GM18511 (cell line): ENCODE measurements at regions not wholly inside any gene's neighbourhood (a gene's known extent, or its start where the extent isn't known, plus 50 kb on each side); places are given as distances from the start of the nearest gene placed in this dataset.
A peak's percentile ranks its signal among the peaks of the same experiment; 100 is the strongest.

Experiments
- ATAC-seq: cut with Tn5 transposase; IDR thresholded peaks from one replicate; pipeline ENCODE4 v1.9.1; 2021; ENCODE audit warnings: mild to moderate bottlenecking, moderate library complexity; ENCODE audit not compliant: unreplicated experiment

DNA sequence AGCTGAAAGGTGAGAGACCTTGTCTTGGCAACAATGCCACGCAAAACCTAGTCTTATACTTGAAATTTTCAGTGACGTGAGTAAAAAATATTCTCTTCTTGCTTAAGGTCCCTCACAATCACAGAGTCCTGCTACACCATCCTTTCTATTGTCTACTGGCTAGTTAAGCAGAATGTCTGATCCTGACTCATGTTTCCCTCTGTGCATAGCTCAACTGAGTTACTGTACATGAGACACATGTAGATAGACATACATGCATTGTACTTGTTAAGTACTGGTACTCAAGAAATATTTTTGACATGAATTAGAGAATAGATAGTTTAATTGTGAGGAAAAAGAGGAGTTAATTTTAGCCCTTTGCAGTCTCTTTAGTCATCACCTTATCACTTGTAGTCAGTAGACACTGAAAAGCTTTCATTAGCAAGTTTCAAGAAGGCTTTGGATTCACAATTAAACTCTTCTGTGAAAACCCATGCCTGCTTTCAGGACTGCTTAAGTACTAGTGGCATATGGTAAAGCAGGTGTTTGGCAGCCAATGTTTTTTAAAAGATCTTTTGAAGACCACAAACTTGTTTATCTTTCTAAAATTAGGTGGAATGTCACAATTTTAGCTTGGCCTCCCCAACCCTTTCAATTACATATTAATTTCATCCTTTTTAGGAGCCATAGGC, 158.7 kb upstream of the CCDC150 start:
- peak; percentile 56 for ATAC-seq

DNA sequence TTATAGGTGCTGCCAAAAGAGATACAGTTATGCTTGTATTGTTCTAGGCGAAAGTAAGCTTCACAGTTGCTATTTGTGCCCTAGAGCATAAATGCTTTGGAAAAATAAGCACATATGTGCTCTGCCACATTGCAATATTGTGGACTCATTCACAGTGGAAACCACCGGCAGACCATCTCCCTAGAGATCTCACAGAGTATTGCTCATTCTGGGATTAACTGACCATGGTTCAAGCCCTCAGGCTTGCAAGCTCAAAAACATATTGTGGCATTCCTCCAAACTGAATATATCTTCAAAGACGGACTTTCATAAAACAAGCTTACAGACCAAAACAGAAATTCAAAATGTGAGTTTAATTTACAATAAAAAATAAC, 158.2 kb upstream of the CCDC150 start:
- no peak for ATAC-seq

DNA sequence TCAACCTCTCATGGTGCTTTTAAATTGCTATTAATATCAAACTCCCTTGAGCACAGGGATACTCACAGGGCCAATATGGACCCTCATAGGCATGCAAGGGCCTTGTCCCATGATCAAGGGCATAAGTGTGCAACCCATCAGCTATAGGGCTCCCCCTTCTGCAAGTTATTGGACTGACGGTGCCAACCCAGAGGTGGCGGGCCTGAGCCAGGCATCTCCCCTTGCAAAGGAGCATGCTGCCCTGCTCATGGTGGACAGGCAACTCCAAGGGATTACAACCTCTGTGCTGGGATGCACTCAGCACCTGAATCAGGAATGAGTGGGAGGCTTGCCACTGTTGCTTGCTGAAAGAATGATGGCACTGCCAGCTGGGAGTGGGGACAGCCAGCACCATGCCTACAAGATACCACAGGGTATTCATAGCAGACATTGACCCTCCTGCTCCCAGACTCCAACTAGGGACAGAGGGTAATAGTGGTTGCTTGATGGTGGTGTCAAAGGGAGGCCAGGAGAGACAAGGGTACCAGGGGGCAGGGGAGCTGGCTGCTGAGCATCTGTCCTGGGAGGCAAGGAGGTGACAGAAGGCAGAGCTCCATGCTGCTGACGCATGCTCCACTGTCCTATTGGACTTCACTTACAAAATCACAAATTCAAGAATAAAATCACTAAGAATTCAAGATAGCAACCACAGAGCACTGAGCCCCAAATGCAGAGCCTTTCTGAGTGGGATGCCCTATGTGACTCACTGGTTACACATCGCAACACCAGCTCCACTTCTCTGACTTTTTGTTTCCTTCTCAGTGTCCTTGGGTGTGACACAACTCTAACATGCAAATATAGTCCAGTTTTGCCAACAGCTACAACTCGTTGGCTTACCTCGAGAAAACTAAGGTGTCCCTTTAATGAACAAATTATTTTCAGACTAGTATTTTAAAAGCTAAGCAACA, 157.1 kb upstream of the CCDC150 start:
- no peak for ATAC-seq

DNA sequence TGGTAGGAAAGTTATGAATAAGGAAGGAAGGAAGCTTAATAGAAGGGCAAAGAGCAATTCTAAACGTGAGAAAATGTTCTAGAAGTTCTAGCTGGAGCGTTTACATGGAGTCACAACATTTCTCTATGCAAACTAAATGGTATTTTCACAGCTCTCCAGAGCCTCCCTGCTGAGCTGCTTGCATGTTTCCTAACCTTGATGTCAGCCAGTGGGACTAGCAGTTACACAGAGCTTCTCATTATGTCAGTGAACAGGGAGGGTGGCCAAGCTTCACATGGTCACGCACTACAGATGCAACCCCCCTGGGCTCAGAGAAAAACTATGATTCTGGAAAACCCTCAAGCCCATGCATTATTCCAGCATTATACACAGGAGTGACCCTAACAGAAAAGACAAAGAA, 153.4 kb upstream of the CCDC150 start:
- ATAC-seq, result no peak

DNA sequence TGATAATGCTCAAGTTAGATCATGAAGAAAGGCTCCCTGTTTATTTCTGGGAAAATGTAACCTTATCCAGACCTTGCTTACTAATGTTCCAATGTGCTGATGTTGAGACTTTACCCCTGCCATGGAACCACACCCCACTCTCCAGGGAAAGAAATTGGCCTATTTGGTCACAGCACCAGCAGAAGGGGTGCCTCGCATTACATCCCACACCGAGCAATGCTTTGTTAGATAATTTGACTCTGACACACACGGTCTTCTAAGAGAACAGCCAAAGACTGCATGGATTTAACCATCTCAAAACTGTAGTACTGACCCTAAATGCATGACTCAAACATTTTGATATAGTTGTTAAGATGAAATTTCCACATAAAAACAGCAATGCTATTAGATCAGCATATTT, 152.1 kb upstream of the CCDC150 start:
- no peak for ATAC-seq

DNA sequence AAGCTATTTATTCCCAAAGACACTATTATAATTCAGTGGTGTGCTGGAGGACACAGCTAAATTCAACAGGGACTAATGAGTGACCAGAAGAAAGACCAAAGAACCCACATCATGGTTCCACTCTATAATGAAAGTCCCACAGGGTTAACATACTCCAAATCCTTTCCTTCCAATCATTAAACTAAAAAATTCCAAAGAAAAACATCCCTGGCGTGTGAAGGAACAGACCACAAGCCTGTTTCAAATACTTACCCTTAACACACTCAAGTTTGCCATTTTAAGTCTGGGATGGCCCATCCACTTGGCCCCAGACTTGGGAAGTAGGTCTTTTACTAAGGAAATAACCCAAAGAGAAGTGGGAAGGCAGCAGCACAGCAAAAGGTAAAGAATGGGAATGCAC, 150.1 kb upstream of the CCDC150 start:
- ATAC-seq, result no peak

DNA sequence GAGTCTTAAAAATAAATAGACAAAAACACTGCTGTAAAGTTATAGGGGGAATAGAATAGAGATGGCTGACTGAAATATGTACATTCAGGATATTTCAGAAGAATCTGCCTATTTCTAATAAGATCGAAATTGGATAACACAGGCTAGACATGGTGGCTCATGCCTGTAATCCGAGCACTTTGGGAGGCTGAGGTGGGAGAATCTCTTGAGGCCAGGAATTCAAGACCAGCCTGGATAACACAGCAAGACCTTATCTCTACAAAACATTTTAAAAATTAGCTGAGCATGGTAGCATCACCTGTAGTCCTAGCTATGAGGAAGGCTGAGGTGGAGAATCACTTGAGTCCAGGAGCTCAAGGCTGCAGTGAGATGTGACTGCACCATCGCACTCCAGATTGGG, 146.6 kb upstream of the CCDC150 start:
- no peak for ATAC-seq

DNA sequence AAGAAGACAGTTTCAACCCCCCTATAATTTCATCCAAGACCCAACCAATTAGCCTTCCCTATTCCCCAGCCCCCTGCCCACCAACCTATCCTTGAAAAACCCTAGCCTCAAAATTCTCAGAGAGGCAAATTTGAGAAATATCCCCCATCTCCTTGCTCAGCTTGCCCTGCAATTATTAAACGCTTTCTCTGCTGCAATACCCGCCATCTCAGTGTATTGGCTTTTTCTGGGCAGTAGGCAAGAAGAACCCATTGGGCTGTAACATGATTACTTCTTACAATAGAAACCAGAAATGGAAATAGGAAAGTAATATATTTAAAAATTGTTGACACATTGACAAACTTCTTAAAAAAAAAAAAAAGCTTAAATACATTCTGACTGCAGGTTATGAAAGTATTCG, 140.6 kb upstream of the CCDC150 start:
- no peak for ATAC-seq

DNA sequence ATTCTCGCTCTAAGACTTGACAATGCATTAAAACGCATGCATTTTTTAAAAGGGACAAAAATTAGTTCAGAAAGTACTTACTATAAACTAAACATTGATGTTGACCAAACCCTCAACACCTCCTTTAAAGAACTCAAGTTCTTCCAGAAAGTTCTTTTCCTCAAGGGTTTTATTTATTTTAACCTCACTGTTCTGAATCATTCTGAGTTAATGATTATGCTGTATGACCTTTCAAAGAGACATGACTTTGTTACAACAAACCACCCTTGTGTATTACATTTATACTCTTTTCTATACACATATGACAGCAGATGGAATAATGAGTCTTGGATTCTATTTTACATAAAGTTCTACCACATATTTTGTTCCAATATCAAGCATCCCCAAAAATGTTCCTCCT, 139.8 kb upstream of the CCDC150 start:
- ATAC-seq, result no peak

DNA sequence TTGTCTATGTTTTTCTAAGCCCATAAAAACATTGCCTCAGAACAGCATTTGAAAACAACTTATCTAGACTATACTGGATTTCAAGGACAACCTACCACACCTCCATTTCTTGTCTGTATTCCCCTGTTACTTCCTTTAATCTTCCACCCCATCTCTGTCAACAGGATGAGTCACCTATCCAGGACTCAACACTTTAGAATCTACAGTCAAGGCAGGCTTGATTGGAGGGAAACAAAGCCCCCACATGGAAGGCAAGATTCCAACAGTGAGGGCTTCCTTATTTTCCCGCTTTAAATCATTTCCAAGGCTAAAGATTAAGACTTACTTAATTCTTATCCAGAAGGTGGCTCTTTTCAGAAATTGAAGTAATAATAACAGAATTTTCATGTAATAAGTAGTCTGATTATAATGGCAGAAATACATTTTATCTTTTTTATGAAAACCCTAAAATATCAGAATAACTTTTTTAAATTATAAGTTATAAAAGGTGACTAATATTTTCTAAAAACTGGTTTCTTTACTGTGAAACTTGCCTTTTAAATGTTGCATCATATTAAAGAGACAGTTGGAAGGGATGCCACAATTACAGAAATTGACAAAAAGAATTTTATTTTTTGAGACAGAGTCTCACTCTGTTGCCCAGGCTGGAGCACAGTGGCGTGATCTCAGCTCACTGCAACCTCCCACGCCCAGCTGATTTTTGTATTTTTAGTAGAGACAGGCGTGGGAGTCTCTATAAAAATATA, 138.7 kb upstream of the CCDC150 start:
- ATAC-seq, result no peak

DNA sequence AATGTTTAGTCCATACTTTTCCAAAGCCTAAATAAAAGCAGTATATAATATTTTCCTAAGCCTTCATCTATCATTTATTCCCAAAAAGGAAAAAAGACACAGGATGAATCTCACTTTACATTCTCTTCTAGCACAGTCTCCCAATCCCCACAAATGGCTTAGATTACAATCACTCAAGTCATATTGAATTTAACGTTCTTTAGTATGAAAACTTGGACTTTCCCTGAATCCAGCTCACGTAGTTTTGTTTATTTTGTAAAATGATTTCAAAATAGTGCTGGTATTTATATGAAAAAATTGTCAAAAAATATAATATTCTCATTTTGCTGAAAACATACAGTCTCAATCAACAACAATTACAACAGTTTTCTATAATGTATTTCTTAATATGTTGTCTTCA, 137.7 kb upstream of the CCDC150 start:
- no peak for ATAC-seq

DNA sequence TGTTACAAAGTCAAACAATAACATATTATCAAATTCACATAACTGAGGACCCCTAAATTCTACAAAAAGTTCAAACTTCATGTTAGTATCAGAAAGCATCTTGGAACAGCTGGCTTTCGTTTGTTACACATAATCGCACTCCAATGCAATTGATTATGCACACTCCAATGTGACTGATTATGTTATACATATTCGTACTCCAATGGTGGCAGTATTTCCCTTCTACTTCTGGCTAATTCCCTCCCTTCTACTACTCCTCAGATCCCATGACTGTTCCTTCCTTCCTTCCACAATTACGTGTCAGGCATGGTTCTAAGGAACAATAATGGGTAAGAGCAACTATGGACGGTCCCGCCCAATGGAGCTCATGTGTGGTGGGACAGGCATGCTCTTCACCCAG, 137.1 kb upstream of the CCDC150 start:
- ATAC-seq, result no peak

DNA sequence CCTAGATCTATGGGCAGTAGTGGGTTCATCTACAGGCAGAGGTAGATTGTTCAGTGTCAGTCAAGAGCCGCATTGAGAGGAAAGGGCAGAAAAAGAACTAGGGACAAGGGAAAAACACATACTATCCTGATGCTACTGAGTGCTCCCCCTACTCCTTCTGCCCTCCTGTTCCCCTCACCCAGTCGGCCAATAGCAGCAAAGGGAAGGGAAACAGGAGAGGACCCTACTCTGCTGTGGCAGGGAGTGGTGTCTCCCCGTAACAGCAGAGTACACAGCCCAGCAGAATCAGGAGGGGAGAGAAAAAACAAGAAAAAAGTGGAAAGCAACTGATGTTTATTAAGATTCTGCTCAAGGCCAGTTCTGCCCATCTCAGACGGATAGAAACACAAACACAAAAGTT, 136.1 kb upstream of the CCDC150 start:
- no peak for ATAC-seq

DNA sequence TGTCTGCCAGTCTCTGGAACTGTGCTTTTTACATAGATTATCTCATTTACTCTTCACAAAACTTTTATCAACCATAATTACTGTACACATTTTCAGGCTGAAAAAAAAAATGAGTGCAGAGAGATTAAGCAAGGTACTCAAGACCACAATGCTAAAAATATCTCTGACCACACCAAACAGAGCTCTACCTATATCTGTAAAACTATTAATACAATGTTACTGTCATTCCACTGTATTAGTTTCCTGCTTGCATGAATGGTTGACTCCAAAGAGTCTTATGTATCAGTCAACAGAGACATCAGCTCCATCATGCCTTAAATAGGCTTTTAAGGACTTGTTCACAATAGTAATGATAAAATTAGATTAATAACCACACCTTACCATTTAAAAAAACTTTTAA, 134.7 kb upstream of the CCDC150 start:
- ATAC-seq, result peak; percentile 82

DNA sequence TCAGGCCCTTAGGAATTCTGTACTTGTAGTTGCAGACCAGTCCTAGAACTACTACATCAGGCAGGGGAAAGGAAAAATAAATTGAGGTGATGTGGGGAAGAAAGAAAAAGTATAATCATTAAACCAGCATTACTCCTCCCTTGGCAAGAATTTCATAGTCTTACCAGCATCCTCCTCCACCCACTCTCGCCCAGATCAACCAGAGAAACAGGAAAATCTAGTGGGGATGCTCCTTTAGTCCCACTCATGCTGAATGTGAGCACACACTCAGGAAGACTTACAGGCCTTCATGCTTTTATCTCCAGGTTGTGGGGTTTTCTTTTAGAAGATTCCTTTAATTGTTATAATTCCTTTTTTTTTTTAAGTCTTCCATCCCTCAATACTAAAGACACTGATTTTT, 129.3 kb upstream of the CCDC150 start:
- ATAC-seq, result no peak

DNA sequence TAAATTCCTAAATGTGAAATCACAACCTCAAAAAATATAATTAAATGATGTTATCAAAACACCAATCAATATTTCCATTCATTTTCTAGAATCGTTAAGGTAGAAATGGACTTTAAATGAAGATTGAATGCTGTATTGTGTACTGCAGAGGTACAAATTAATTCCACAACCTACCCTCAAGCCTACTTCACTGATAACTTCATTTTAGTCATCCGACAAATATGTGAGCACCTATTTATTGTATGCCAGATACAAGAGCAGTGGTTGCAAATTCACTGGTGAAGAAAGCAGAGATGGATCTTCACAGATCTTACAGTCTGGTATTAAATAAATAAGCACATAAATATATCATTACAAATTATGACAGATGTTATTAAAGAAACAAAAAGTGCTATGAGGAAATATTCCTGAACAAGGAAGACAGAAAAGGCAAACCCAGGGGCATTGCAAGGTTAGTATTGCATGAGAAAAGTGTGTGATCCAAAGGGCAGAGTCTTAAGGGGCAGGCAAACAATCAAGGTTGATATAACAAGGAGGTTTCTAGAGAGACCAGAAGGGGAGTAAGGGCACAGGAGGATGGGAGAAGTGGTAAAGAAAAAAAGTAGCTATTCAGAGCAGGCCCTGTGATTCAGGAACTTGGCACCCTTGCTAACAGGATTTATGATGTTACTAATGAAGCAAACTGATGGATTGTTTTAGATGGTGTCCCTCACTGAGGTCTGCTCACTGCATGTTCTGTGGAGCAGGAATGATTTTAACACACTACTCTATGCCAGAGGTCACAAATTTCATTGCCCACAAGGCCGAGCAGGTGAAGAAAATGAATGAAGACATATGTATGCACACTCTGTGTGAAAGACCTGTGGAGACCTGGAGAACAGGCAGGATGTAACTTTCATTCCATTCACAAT, 128.0 kb upstream of the CCDC150 start:
- no peak for ATAC-seq

DNA sequence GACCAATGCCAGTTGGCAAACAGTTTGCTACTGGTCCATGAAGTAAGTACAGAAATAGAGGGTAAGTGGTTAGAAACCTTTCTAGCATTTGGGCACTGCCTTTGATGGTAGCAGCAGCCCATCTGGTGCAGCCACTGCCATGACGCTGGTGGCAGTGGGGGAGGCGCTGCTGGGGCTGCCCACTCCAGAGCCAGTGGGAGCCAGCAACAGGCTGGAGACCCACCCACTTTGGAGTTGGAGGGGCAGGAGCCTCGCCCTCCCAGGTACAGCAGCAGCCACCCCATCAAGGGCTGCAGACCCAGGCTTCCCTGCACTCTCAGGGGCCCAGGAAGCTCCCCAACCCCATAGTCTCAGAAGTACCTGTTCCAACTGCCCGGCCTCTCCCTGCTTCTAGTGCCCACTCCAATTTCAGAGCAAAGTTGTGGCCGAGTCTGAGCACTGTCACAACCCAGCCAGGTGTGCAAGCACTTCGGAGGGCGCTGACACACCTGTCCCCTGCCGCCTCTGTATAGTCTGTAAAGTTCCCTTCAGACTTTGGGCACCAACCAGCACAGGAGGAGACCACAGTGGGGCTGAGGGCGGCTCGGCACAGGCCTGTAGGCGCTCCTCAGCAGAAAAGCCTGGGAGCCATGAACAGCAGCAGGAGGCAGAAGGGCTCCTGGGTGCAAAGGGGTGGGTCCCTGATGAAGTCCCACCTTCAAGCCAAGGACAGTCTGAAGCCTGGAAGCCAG, 125.6 kb upstream of the CCDC150 start:
- ATAC-seq, result no peak

DNA sequence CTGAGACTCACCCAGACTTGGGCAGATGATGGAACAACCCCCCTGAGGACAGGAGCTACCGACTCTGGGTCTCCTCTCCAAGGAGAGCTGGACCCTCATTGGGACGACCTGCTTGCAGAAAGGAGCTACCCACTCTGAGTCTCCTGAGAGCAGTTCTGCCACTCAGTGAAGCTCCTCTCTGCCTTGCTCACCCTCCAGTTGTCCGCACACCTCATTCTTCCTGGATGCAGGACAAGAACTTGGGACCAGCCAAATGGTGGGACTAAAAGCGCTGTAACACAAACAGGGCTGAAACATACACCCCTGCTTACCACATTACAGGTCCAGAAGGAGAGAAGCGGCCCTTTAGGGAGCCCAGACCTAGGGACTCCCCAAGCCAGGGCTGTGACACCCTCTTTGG, 124.9 kb upstream of the CCDC150 start:
- ATAC-seq, result no peak

DNA sequence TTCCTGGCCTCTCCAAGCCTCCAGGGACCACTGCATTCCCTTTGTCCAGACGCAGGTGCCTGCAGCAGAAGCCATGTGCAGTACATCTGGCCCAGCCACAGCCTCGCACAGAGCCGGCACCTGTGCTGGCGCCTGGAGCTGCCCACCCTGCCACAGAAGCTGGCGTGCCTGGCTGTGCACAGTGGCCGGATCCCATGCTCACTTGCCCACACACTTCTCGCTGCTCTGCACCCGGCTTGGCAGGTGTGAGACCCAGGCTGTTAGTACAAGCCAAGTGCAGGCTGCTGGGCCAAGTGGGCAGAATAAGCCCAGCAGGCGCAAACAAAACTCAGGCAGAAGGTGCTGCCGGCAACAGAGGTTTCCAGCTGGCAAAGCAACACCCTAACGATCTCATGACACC, 124.5 kb upstream of the CCDC150 start:
- no peak for ATAC-seq

DNA sequence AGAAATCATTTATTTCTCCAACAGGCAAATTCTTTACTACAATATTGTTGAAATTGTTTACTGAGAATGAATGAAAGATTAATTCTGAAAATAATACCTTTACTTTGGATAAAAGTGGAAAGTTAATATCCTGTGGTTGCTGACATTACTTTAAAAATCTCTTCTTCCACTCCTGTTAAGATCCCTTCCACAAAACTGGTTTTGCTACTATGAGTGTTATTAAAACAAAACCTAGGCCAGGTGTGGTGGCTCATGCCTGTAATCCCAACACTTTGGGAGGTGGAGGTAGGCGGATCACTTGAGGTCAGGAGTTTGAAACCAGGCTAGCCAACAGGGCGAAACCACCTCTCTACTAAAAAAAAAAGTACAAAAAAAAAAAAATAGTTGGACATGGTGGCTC, 123.9 kb upstream of the CCDC150 start:
- no peak for ATAC-seq
